Suprapubic skin (tissue), 3 donors: ENCODE measurements at regions not wholly inside any gene's neighbourhood (a gene's known extent, or its start where the extent isn't known, plus 50 kb on each side); places are given as distances from the start of the nearest gene placed in this dataset.

Experiments
- CTCF ChIP-seq, 2 donors: fragments of 200-600 bp in 1 of 2; fragments of 450-650 bp in 1 of 2; sonication (generic) in 1 of 2; IDR thresholded peaks; one replicate each; pipeline ENCODE4 v1.5.1; 2016 to 2019; ENCODE audit warnings: antibody characterized with exemption in 2 of 2, mild to moderate bottlenecking in 1 of 2, moderate library complexity in 1 of 2
- POLR2A ChIP-seq, 2 donors: fragments of 450-650 bp; IDR thresholded peaks; one replicate each; pipeline ENCODE4 v1.6.1; 2017; ENCODE audit warnings: antibody characterized with exemption in 2 of 2, mild to moderate bottlenecking in 2 of 2, moderate library complexity in 2 of 2

GRCh38 chr12:105835580-105836241 lies 303.0 kb downstream of the NUAK1 start:
- no peak for TF ChIP-seq POLR2A (IDR thresholded peaks at IDR 0.05)
- no peak for TF ChIP-seq CTCF (IDR thresholded peaks at IDR 0.05)
